Epithelial cell of proximal tubule (primary cell): ENCODE measurements at regions not wholly inside any gene's neighbourhood (a gene's known extent, or its start where the extent isn't known, plus 50 kb on each side); places are given as distances from the start of the nearest gene placed in this dataset.
A peak's percentile ranks its signal among the peaks of the same experiment; 100 is the strongest.

Source experiments
- DNase-seq: peaks from one replicate; pipeline ENCODE4 v3.0.0-alpha.2; 2011; ENCODE audit warnings: low read depth
- H3K4me3 ChIP-seq: 2 replicates; pipeline ENCODE4 v1.5.1; 2011; ENCODE audit warnings: low read depth, mild to moderate bottlenecking, low read length
- TF ChIP-seq, protein P1 (sequence below): conservative IDR thresholded peaks from 2 replicates; pipeline ENCODE4 v1.5.1; 2012; ENCODE audit warnings: low read depth, mild to moderate bottlenecking, low read length

- TF ChIP-seq, protein P1, sequence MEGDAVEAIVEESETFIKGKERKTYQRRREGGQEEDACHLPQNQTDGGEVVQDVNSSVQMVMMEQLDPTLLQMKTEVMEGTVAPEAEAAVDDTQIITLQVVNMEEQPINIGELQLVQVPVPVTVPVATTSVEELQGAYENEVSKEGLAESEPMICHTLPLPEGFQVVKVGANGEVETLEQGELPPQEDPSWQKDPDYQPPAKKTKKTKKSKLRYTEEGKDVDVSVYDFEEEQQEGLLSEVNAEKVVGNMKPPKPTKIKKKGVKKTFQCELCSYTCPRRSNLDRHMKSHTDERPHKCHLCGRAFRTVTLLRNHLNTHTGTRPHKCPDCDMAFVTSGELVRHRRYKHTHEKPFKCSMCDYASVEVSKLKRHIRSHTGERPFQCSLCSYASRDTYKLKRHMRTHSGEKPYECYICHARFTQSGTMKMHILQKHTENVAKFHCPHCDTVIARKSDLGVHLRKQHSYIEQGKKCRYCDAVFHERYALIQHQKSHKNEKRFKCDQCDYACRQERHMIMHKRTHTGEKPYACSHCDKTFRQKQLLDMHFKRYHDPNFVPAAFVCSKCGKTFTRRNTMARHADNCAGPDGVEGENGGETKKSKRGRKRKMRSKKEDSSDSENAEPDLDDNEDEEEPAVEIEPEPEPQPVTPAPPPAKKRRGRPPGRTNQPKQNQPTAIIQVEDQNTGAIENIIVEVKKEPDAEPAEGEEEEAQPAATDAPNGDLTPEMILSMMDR: no peak
- no peak for DNase-seq
Measured at GRCh38 chrX:147468600-147468999, 443.1 kb upstream of the FMR1 start.

DNA sequence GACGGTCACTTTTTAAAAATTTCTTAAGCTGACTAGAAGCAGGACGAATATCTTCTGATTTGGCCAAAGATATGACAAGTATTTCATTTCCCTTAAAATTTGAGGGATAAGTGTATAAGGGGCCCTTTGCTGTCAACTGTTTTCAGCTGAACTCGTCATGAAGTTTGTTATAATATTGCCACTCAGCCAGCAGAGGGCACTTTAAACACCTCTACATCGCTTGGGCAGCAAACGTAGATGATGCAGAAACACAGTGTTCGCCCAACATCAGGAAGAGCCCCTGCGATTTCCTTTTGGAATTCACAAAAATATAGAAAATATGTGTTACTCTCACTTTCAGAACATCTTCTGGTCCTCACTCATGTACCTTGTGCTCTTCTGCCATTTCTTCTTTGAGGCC is 435.7 kb upstream of the FMR1 start:
- DNase-seq: no peak
- TF ChIP-seq, protein P1: peak; percentile 52
- no peak overlapping the region for H3K4me3 ChIP-seq

More at GRCh38 chrX:147468600-147468999, 443.1 kb upstream of the FMR1 start:
- H3K4me3 ChIP-seq: no peak overlapping the region

DNA sequence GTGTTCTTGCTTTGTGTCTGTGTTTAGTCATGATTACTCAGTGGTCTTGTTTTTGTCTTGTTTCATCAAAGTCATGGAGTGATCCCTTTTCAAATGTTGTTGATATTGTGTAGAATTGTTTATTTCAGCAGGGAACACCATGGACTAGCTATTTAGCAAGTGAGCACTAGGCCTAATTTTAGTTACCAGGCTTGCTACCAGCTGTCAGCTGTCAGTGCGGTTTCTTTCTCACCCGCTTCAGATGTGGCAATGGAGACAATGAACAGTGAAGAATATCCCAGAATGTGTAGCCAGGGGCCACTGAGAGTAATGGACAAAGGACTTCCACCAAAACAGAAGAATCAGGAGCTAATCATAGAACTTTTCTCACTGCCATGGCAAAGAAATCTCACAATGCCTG is 432.8 kb upstream of the FMR1 start:
- TF ChIP-seq, protein P1: no peak
- DNase-seq: no peak
- H3K4me3 ChIP-seq: no peak overlapping the region

DNA sequence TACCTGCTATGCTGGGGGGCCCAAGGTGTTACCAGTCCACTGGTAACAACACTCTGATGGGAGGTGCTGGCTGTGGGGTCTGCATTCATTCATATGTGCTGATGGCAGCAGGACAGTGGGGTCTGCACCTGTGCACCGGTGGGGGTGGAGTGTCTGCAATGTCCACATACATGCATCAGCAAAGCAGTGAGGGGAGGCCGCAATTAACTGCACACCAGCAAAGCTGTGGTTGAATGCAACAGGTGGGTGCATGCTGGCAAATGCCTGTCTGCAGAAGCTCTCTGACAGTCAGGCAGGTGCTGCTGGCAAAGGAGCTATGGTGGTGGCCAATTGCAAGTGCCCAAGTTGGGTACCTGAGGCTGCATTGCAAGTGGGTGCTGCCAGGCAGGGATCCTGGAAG is 426.5 kb upstream of the FMR1 start:
- H3K4me3 ChIP-seq: no peak overlapping the region
- TF ChIP-seq, protein P1: no peak
- DNase-seq: no peak

DNA sequence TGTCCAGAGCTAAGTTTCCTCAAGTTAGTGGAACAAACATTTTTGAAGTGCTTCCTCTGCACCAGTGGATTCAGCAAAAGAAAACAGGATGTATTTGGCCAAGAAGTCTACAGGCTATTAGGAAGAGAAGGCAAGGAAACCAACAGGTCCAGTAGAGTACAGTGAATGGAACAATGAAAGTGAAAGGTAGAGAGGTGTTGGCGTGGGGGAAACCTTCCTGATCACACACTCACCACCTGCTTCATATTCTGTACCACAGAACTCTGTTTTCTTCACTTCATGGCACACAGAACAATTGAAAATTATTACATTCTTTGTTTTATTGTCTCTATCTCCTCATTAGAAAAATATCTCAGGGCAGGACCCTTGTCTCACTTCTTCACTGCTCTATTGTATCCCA is 417.4 kb upstream of the FMR1 start:
- no peak for DNase-seq
- no peak overlapping the region for H3K4me3 ChIP-seq
- TF ChIP-seq, protein P1: no peak

DNA sequence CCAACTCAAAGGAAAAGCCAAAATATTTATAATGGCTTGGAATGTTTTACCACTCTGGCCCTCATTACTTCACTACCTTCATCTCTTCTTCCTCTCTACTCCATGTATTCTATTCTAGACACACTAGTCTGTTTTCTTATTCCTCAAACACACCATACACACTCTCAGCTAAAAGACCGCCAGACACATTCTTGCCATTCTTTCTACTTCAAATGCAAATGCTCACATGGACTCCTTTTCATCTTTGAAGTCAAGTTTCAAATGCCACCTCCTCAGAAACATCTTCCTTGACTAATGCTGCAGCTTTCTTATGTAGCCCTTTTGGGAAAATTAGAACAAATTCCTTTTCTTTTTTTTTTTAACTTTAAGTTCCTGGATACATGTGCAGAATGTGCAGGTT is 412.9 kb upstream of the FMR1 start:
- TF ChIP-seq, protein P1: no peak

DNA sequence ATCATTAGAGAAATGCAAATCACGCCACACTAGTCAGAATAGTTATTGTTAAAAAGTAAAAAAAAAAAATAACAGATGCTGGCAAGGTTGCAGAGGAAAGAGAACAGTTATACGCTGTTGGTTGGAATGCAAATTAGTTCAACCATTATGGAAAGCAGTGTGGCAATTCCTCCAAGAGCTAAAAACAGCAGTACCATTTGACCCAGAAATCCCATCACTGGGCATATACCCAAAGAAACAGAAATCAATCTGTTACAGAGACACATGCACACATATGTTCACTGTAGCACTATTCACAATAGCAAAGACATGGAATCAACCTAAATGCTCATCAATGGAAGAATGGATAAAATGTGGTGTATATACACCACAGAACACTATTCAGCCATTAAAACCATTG is 388.7 kb upstream of the FMR1 start:
- no peak overlapping the region for H3K4me3 ChIP-seq
- DNase-seq: no peak
- TF ChIP-seq, protein P1: no peak

More for the DNA sequence above, 412.9 kb upstream of the FMR1 start:
- DNase-seq: no peak
- H3K4me3 ChIP-seq: no peak overlapping the region
